ENCODE measurements at regions not wholly inside any gene's neighbourhood (a gene's known extent, or its start where the extent isn't known, plus 50 kb on each side); places are given as distances from the start of the nearest gene placed in this dataset.

GRCh38 chr3:89851974-89852621, 744.7 kb downstream of the EPHA3 start:
- TF ChIP-seq POLR2A (IDR thresholded peaks at IDR 0.05): no peak
- no peak for TF ChIP-seq CTCF (IDR thresholded peaks at IDR 0.05)
